RWPE2 (cell line): ENCODE measurements at regions not wholly inside any gene's neighbourhood (a gene's known extent, or its start where the extent isn't known, plus 50 kb on each side); places are given as distances from the start of the nearest gene placed in this dataset.
A peak's percentile ranks its signal among the peaks of the same experiment; 100 is the strongest.
"Not testable (repeated sequence)": the region's sequence is repeated elsewhere in the genome, so short reads cannot be mapped to it uniquely, and the experiment has no call there.

Experiments used
- ATAC-seq: fragments of 200-7000 bp; cut with Tn5 transposase; 3 replicates; pipeline ENCODE4 v1.9.1; 2021; ENCODE audit warnings: low read depth
- DNase-seq: peaks from one replicate; pipeline ENCODE4 v3.0.0-alpha.2; 2020; ENCODE audit warnings: low spot score
- H3K27ac ChIP-seq: fragments of 450-650 bp; 2 replicates; pipeline ENCODE4 v1.5.1; 2017; ENCODE audit warnings: mild to moderate bottlenecking; ENCODE audit not compliant: poor library complexity, severe bottlenecking
- H3K27me3 ChIP-seq: fragments of 250-450 bp; sonication (Bioruptor Pico); 2 replicates; pipeline ENCODE4 v1.5.1; 2021; ENCODE audit warnings: mild to moderate bottlenecking, moderate library complexity; ENCODE audit not compliant: insufficient read depth, poor library complexity, severe bottlenecking
- H3K36me3 ChIP-seq: fragments of 250-450 bp; sonication (Bioruptor Pico); 2 replicates; pipeline ENCODE4 v1.5.1; 2020; ENCODE audit warnings: low read depth, mild to moderate bottlenecking, moderate library complexity
- H3K4me1 ChIP-seq: fragments of 250-450 bp; sonication (Bioruptor Pico); 2 replicates; pipeline ENCODE4 v1.5.1; 2021; ENCODE audit warnings: mild to moderate bottlenecking, moderate library complexity; ENCODE audit not compliant: insufficient read depth, poor library complexity, severe bottlenecking
- H3K4me3 ChIP-seq: fragments of 250-450 bp; sonication (Bioruptor Pico); 2 replicates; pipeline ENCODE4 v1.5.1; 2021; ENCODE audit warnings: mild to moderate bottlenecking, moderate library complexity; ENCODE audit not compliant: severe bottlenecking
- H3K9me3 ChIP-seq: fragments of 250-450 bp; sonication (Bioruptor Pico); 2 replicates; pipeline ENCODE4 v1.5.1; 2021; ENCODE audit warnings: mild to moderate bottlenecking, moderate library complexity; ENCODE audit not compliant: severe bottlenecking
- TF ChIP-seq, protein P1 (sequence below): fragments of 450-650 bp; IDR thresholded peaks from one replicate; pipeline ENCODE4 v1.5.1; 2017; ENCODE audit warnings: mild to moderate bottlenecking, moderate library complexity; ENCODE audit not compliant: poor library complexity, severe bottlenecking

DNA sequence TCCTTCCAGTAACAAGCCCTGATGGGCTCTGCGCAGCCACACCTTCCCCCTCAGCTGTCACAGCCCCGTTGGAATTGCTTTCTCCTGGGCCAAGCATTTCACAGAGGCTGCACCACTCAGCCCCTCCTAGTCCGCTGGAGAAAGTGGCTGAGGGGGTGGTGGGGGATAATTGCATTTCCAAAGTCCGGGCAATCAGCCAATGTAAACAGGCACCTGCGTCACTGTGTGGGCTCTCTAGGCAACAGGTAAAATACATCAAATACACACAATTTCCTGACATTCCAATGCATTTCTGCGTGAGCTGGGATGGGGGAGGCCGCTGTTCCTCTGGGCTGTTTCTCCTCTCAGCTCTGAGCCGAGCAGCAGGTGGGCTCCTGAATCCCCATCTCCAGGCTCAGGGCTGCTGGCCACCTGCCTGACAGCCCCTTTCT, 281.1 kb downstream of the ADGRD1 start:
- not testable (repeated sequence) for H3K36me3 ChIP-seq, H3K9me3 ChIP-seq, H3K4me1 ChIP-seq, H3K27ac ChIP-seq, H3K4me3 ChIP-seq, H3K27me3 ChIP-seq
- DNase-seq, result peak; percentile 25
- ATAC-seq, result peak; percentile 78

DNA sequence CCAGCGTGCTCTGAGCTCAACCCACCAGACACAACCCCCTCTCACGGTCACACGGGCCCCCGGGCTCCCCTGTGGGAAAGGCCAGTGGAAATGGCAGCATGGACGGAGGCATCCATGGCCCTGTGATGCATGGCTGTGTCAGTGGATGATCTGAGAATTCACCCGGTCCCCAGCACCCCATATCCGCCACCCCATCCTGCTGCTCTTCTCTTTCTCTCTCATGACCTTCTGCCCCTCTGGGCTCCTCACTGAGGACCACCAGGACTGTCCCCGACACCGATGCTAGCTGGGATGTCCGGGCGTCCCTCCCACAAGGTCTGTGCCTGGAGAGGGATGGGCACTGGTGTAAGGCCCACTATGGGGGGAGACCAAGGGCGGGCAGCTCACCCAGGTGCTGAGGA, 282.2 kb downstream of the ADGRD1 start:
- Histone ChIP-seq H3K4me3 (no peak overlapping the region), H3K4me1 (no peaks in the 10 kb centered on the region), H3K9me3 (no peaks in the 10 kb centered on the region), H3K36me3 (no peaks in the 10 kb centered on the region), H3K27me3 (no peaks in the 10 kb centered on the region), H3K27ac (no peak overlapping the region)
- ATAC-seq, result no peak
- TF ChIP-seq, protein P1, sequence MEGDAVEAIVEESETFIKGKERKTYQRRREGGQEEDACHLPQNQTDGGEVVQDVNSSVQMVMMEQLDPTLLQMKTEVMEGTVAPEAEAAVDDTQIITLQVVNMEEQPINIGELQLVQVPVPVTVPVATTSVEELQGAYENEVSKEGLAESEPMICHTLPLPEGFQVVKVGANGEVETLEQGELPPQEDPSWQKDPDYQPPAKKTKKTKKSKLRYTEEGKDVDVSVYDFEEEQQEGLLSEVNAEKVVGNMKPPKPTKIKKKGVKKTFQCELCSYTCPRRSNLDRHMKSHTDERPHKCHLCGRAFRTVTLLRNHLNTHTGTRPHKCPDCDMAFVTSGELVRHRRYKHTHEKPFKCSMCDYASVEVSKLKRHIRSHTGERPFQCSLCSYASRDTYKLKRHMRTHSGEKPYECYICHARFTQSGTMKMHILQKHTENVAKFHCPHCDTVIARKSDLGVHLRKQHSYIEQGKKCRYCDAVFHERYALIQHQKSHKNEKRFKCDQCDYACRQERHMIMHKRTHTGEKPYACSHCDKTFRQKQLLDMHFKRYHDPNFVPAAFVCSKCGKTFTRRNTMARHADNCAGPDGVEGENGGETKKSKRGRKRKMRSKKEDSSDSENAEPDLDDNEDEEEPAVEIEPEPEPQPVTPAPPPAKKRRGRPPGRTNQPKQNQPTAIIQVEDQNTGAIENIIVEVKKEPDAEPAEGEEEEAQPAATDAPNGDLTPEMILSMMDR, result no peak
- peak; percentile 36 for DNase-seq

DNA sequence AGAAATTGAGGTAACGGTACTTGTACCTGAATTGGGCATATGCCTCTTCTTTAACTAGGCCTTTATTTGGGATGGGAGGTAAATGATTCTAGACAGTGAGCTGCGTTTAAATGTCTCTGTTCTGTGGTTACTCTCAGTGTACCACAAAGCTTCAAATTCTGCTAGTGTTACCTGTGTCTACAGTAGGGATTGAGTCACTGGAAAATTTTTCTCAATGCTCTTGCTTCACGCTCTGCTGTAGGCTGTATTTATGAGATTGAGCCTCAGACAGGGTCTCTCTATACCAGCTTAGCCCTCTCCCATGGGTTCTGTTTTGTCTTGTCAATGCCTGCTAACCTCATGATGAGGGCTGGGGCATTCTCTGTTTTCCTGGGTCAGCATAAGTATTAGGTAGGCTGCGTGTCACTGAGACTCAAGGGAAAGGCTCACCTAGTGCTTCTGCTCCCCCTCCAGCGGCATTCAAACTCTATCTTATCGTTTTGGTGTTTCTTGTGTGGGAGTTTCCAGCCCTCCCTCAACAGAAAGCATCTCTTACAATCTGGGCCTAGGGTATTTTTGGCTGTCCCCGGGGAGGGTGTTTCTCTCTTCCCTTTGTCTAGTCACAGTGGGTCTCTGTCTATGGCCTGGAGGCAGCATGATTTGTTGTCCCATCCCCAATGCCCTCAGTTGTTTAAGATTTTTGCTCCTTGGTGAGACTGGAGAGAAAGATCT, 285.8 kb downstream of the ADGRD1 start:
- no peak for ATAC-seq

DNA sequence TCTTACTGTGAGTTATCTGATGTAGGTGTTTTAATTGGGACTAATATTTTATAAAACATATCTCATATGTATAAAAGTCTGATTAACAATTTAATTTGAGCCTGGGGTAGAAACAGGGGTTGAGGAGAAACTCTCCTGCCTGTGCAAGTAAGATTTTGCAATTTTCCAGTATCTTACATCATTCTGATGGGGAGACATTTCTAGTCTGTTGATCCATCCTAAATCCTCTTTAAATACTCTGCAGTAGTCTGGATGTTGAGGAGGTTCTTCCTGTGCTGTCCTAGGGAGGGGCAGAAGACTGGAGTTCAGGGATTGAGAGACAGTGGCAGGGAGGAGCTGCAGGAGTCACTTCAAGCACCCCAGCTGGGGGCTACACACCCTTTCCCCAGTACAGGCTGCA, 287.8 kb downstream of the ADGRD1 start:
- Histone ChIP-seq H3K4me1 (no peaks in the 10 kb centered on the region), H3K9me3 (no peaks in the 10 kb centered on the region), H3K27ac (no peak overlapping the region), H3K4me3 (no peak overlapping the region), H3K36me3 (no peaks in the 10 kb centered on the region), H3K27me3 (no peaks in the 10 kb centered on the region)
- DNase-seq, result no peak
- ATAC-seq, result no peak
- TF ChIP-seq, protein P1, result no peak

More for the DNA sequence above, 285.8 kb downstream of the ADGRD1 start:
- no peak for DNase-seq
- H3K4me3 ChIP-seq, result no peak overlapping the region
- no peaks in the 10 kb centered on the region for H3K4me1 ChIP-seq
- TF ChIP-seq, protein P1, result no peak
- H3K27me3 ChIP-seq, result no peaks in the 10 kb centered on the region
- H3K36me3 ChIP-seq, result no peaks in the 10 kb centered on the region
- no peak overlapping the region for H3K27ac ChIP-seq
- H3K9me3 ChIP-seq, result no peaks in the 10 kb centered on the region

DNA sequence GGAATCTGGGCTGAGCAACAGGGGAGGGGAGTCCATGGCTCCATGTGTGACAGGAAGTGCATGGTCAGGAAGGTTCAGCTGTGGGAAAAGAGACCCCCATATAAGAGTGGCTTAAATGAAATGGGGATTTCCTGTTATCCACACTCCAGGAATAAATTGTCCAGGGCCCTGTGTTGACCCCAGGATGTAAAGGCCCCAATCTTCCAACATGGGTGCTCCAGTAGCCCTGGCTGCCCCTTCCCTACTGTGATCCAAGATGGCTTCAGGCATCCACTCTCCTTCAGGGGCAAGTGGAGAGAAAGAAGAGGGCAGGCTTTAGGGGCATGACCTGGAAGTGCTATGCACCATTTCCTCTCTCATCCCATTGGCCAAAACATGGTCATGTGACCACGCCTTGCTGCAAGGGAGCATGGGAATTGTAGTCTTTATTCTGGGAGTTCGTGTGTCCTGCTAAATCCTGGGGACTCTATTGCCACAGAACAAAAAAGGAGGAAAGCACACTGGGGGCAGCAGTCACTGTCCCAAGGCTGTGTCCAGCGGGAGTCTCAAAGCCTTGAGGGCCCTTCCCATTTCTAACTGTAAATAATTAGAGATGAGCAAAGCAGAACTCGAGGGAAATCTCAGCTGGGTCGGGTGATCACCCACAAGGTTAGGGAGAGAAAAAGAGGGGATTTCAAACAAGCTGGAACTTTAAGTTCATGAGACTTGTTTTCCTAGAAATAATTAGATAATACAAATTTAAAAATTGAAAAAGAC, 289.2 kb downstream of the ADGRD1 start:
- H3K4me3 ChIP-seq, result no peak overlapping the region
- H3K27ac ChIP-seq, result no peak overlapping the region
- no peaks in the 10 kb centered on the region for H3K36me3 ChIP-seq
- H3K4me1 ChIP-seq, result no peaks in the 10 kb centered on the region
- DNase-seq (no peak), ATAC-seq (no peak; the same call in 2 of the 3 replicates)
- no peaks in the 10 kb centered on the region for H3K9me3 ChIP-seq
- H3K27me3 ChIP-seq, result no peaks in the 10 kb centered on the region
- TF ChIP-seq, protein P1, result no peak

DNA sequence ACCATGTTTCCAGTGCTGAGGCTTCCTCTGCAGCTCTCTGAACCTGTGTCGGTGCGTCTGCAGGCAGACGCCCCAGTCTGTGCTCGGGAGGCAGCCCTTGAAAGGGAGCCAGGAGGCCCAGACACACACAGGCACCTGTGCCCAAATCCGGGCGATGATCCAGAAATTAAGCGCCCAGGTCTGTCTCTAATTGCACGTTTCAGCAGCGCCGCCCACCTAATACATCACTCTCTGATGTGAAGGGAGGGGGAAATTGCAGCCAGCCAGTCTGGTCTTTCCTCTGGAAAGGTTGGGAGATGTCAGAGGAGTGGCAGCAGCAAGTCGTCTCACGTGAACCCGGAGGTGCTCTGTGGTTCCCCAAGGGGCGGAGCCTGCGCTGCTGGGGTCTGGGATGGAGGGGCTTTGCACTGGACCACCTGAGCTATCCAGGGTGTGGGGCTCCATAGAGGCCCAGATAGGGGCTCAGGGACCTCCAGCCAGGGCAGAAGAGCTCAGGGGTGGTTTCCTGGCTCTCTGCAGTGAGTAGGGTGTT, 290.5 kb downstream of the ADGRD1 start:
- H3K4me3 ChIP-seq, H3K9me3 ChIP-seq, DNase-seq, H3K27me3 ChIP-seq, H3K4me1 ChIP-seq, ATAC-seq, H3K36me3 ChIP-seq, H3K27ac ChIP-seq: not testable (repeated sequence)

DNA sequence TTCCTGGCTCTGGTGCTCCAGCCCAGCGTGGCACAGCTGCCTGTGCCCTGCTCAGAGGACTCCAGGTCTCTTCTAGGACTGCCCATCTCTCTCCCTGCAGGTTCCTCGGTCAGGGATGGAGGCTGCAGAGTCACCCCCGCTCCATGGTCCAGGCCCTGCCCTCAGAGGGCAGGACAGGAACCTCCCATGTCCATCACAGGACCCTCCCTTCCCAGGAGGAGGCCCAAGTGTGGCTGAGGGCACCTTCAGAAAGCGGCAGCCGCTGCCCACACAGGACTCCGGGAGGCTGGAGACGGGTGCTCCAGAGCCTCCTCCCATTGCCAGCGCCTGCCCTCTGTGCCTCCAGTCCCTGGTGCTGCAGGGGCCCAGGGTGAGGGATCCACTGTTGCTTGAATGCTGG, 291.5 kb downstream of the ADGRD1 start:
- not testable (repeated sequence) for H3K4me1 ChIP-seq, ATAC-seq, H3K36me3 ChIP-seq, H3K9me3 ChIP-seq, DNase-seq, H3K4me3 ChIP-seq, H3K27ac ChIP-seq, H3K27me3 ChIP-seq
